BE2C (cell line): ENCODE measurements at regions not wholly inside any gene's neighbourhood (a gene's known extent, or its start where the extent isn't known, plus 50 kb on each side); places are given as distances from the start of the nearest gene placed in this dataset.

Source experiments
- DNase-seq: peaks from one replicate; pipeline ENCODE4 v3.0.0-alpha.2; 2020
- H3K27me3 ChIP-seq: fragments of 250-450 bp; sonication (Bioruptor Pico); 2 replicates; pipeline ENCODE4 v1.5.1; 2020; ENCODE audit warnings: mild to moderate bottlenecking
- H3K36me3 ChIP-seq: fragments of 250-450 bp; sonication (Bioruptor Pico); 2 replicates; pipeline ENCODE4 v1.5.1; 2020; ENCODE audit warnings: mild to moderate bottlenecking
- H3K4me1 ChIP-seq: fragments of 250-450 bp; sonication (Bioruptor Pico); 2 replicates; pipeline ENCODE4 v1.5.1; 2020
- H3K4me3 ChIP-seq: 2 replicates; pipeline ENCODE4 v1.5.1; 2011; ENCODE audit warnings: low read depth, low read length
- H3K9me3 ChIP-seq: fragments of 250-450 bp; sonication (Bioruptor Pico); 2 replicates; pipeline ENCODE4 v1.5.1; 2020
- TF ChIP-seq, protein P1 (sequence below): IDR thresholded peaks from 2 replicates; pipeline ENCODE4 v1.5.1; 2012; ENCODE audit warnings: mild to moderate bottlenecking, low read depth, low read length

DNA sequence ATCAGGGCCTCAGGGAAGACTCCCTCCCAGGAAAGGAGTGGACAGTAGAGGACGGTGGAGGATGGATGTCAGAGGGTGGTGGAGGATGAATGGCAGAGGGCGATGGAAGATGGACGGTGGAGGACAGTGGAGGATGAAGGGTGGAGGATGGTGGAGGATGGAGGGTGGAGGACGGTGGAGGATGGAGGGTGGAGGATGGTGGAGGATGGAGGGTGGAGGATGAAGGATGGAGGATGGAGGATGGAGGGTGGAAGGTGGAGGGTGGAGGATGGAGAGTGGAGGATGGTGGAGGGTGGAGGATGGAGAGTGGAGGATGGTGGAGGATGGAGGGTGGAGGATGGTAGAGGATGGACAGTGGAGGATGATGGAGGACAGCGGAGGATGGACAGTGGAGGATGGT lies 95.9 kb downstream of the LRRC74A start:
- H3K9me3 ChIP-seq, result no peaks in the 10 kb centered on the region
- TF ChIP-seq, protein P1, sequence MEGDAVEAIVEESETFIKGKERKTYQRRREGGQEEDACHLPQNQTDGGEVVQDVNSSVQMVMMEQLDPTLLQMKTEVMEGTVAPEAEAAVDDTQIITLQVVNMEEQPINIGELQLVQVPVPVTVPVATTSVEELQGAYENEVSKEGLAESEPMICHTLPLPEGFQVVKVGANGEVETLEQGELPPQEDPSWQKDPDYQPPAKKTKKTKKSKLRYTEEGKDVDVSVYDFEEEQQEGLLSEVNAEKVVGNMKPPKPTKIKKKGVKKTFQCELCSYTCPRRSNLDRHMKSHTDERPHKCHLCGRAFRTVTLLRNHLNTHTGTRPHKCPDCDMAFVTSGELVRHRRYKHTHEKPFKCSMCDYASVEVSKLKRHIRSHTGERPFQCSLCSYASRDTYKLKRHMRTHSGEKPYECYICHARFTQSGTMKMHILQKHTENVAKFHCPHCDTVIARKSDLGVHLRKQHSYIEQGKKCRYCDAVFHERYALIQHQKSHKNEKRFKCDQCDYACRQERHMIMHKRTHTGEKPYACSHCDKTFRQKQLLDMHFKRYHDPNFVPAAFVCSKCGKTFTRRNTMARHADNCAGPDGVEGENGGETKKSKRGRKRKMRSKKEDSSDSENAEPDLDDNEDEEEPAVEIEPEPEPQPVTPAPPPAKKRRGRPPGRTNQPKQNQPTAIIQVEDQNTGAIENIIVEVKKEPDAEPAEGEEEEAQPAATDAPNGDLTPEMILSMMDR, result no peak
- H3K4me1 ChIP-seq, result peaks cover 72% of the 10 kb centered on the region
- no peak for DNase-seq
- H3K27me3 ChIP-seq, result no peaks in the 10 kb centered on the region
- H3K4me3 ChIP-seq, result no peak overlapping the region
- H3K36me3 ChIP-seq, result no peaks in the 10 kb centered on the region

DNA sequence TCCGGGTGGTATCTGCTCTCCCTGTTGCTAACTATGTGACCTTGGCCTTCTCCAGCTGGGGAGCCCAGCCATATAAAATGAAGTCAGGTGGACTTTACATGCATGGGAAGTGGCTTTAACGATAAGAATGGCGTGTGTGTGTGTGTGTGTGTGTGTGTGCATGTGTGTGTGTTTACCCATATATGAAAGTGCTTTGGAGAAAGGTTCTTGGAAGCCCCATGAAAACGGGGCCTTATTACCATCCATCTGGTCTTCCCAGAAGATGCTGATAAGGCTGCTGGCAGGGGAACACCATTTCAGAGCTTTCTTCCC lies 94.8 kb downstream of the LRRC74A start:
- H3K4me1 ChIP-seq, result peaks cover 69% of the 10 kb centered on the region
- no peaks in the 10 kb centered on the region for H3K27me3 ChIP-seq
- H3K4me3 ChIP-seq, result peak overlapping the region; percentile 49
- TF ChIP-seq, protein P1, result no peak
- H3K9me3 ChIP-seq, result no peaks in the 10 kb centered on the region
- DNase-seq, result no peak
- H3K36me3 ChIP-seq, result no peaks in the 10 kb centered on the region

DNA sequence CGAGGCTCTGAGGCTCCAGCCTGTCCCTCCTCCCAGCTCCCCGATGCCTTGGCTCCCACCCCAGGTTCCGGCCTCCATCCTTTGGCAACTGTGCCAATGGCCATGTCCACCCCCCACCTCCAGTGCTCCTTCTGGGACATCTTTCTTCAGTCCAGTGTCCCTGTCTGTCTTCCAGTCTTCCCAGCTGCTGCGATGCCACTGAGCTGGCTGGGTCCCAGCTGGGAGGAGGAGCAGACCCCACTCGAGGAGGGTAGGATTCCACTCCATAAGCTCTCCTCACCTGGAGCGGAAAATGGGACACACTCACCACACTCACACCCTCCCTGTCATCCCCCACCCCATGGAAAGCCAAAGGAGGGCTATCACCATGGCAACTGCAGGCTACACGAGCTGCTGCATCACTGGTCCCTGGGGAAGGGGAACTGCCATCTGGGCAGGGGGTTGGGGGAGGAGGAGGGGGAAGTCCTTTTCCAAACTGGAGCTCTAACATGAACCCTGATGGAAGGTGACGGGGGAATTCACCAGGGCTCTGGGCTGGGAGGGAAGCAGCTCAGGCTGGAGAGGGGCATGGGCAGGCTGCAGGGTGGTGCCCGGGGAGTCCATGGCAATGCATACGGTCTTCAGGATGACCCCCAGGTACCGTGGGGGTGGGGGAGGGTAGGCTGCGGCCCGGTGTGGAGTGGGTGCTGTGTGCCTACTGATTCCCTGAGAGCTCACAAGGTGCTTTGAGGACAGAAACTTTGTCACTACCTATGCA lies 94.3 kb downstream of the LRRC74A start:
- Histone ChIP-seq H3K4me1 (peaks cover 65% of the 10 kb centered on the region), H3K36me3 (no peaks in the 10 kb centered on the region), H3K27me3 (no peaks in the 10 kb centered on the region), H3K4me3 (peak overlapping the region; percentile 49), H3K9me3 (no peaks in the 10 kb centered on the region)
- DNase-seq, result peak; percentile 97
- TF ChIP-seq, protein P1, result no peak

DNA sequence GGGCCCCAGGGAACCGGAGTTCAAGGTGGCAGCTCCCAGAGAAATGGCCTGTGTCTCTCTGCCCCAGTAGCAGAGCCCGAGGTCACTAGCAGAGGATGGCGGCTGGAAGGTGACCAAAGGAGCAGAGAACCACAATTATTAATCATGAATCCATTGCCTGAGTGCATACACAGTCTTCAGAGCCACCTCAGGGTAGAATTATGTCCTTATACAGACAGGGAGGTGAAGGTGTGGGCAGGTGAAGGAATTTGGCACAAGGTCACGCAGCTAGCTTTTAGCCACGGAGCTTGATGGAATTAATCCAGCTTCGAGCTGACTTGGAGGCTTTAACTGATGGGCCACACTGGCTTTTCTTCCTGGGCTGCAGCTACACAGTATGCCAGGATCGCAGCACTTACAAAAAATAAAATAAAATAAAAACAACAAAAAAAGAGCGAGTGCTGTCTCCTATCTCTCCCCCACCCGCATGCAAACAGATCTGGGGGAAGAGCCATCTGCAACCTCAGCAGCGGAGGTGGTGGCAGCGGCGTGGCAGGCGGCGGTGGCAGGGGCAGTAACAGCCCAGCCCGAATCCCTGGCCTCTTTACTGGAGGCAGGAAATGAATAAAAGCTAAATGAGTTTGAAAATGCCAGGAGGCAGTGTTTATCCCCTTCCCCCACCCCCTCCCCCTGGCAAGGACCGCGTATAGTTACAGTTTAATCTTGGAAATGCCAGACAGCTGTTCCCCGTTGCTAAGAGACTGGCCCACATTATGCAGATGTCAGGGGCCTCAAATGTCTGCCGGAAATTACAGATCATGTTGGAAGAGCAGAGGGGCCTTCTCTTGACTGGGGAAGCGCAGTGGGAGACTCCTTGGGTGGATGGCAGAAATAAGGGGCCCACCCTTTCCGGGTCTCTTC lies 93.5 kb downstream of the LRRC74A start:
- Histone ChIP-seq H3K4me3 (peak overlapping the region; percentile 49), H3K4me1 (peaks cover 59% of the 10 kb centered on the region)
- DNase-seq, result peak; percentile 88

More for the DNA sequence above, 93.5 kb downstream of the LRRC74A start:
- H3K36me3 ChIP-seq, result no peaks in the 10 kb centered on the region
- no peaks in the 10 kb centered on the region for H3K27me3 ChIP-seq
- TF ChIP-seq, protein P1, result no peak
- no peaks in the 10 kb centered on the region for H3K9me3 ChIP-seq
